HEK293 (cell line): ENCODE measurements at regions not wholly inside any gene's neighbourhood (a gene's known extent, or its start where the extent isn't known, plus 50 kb on each side); places are given as distances from the start of the nearest gene placed in this dataset.

Source experiments
- CTCF ChIA-PET: fragments of 350-600 bp; formaldehyde crosslinking; extraction: SDS; loops from one replicate; lab custom pipeline; 2021; ENCODE audit warnings: antibody characterized with exemption; lab: Yijun Ruan, JAX
- POLR2A ChIA-PET: fragments of 300-600 bp; formaldehyde crosslinking; extraction: SDS; loops from one replicate; lab custom pipeline; 2020; ENCODE audit warnings: antibody characterized with exemption, inconsistent platforms; lab: Yijun Ruan, JAX
- H3K27ac ChIP-seq: fragments of 200-500 bp; sonication (Bioruptor generic); 2 replicates; pipeline ENCODE4 v1.5.1; 2014; ENCODE audit warnings: low read depth, low read length, control low read depth, inconsistent platforms; ENCODE audit errors: extremely low read depth
- H3K36me3 ChIP-seq, 2 experiments: fragments of 200-500 bp in 1 of 2; sonication (Bioruptor generic) in 1 of 2; 1 replicate in 1 of 2; 2 replicates in 1 of 2; pipeline ENCODE4 v1.5.1; 2014 to 2017; ENCODE audit warnings: inconsistent platforms in 2 of 2, low read length in 2 of 2; ENCODE audit not compliant: control insufficient read depth in 2 of 2, insufficient read depth in 1 of 2
- H3K4me1 ChIP-seq: fragments of 200-500 bp; sonication (Bioruptor generic); 2 replicates; pipeline ENCODE4 v1.5.1; 2014; ENCODE audit warnings: mild to moderate bottlenecking, low read length, inconsistent platforms; ENCODE audit not compliant: control insufficient read depth, insufficient read depth
- H3K4me3 ChIP-seq: 2 replicates; pipeline ENCODE4 v1.5.1; 2011; ENCODE audit warnings: low read depth, mild to moderate bottlenecking, control low read depth, low read length, moderate library complexity
- H3K9me3 ChIP-seq: fragments of 200-500 bp; sonication (Bioruptor generic); 2 replicates; pipeline ENCODE4 v1.5.1; 2014; ENCODE audit warnings: low read depth, low read length, inconsistent platforms; ENCODE audit not compliant: control insufficient read depth, insufficient read depth
- KLF1 ChIP-seq: fragments of 450-650 bp; formaldehyde crosslinking; IDR thresholded peaks from 2 replicates; pipeline ENCODE4 v1.5.1; 2016; ENCODE audit warnings: missing biosample characterization, missing genetic modification characterization
- YY1 ChIP-seq: fragments of 450-650 bp; formaldehyde crosslinking; IDR thresholded peaks from 2 replicates; pipeline ENCODE4 v1.5.1; 2018; ENCODE audit warnings: missing biosample characterization, missing genetic modification characterization
- ZBTB20 ChIP-seq: fragments of 450-650 bp; formaldehyde crosslinking; IDR thresholded peaks from 2 replicates; pipeline ENCODE4 v1.5.1; 2016; ENCODE audit warnings: missing biosample characterization, missing genetic modification characterization
- ZBTB21 ChIP-seq: fragments of 450-650 bp; formaldehyde crosslinking; IDR thresholded peaks from 2 replicates; pipeline ENCODE4 v1.5.1; 2017; ENCODE audit warnings: missing biosample characterization, missing genetic modification characterization
- ZNF174 ChIP-seq: fragments of 450-650 bp; formaldehyde crosslinking; IDR thresholded peaks from 2 replicates; pipeline ENCODE4 v1.5.0; 2017; ENCODE audit warnings: missing biosample characterization, mild to moderate bottlenecking, missing genetic modification characterization
- ZNF2 ChIP-seq: fragments of 450-650 bp; formaldehyde crosslinking; IDR thresholded peaks from 2 replicates; pipeline ENCODE4 v1.5.1; 2016; ENCODE audit warnings: missing biosample characterization, missing genetic modification characterization
- ZNF239 ChIP-seq: fragments of 450-650 bp; formaldehyde crosslinking; IDR thresholded peaks from 2 replicates; pipeline ENCODE4 v1.5.1; 2016; ENCODE audit warnings: missing biosample characterization, missing genetic modification characterization
- ZNF24 ChIP-seq: fragments of 450-650 bp; formaldehyde crosslinking; IDR thresholded peaks from 2 replicates; pipeline ENCODE4 v1.5.1; 2016; ENCODE audit warnings: missing biosample characterization, missing genetic modification characterization
- ZNF354C ChIP-seq: fragments of 450-650 bp; formaldehyde crosslinking; IDR thresholded peaks from 2 replicates; pipeline ENCODE4 v1.5.1; 2016; ENCODE audit warnings: missing biosample characterization, missing genetic modification characterization, low read depth, borderline replicate concordance
- ZNF561 ChIP-seq: fragments of 450-650 bp; IDR thresholded peaks from 2 replicates; pipeline ENCODE4 v1.5.1; 2018; ENCODE audit warnings: missing biosample characterization, missing genetic modification characterization, borderline replicate concordance
- ZNF600 ChIP-seq: fragments of 450-650 bp; formaldehyde crosslinking; IDR thresholded peaks from 2 replicates; pipeline ENCODE4 v1.5.1; 2016; ENCODE audit warnings: missing biosample characterization, missing genetic modification characterization
- ZNF623 ChIP-seq: fragments of 450-650 bp; formaldehyde crosslinking; IDR thresholded peaks from 2 replicates; pipeline ENCODE4 v1.5.1; 2016; ENCODE audit warnings: missing biosample characterization, missing genetic modification characterization
- ZNF664 ChIP-seq: fragments of 450-650 bp; formaldehyde crosslinking; IDR thresholded peaks from 2 replicates; pipeline ENCODE4 v1.5.1; 2016; ENCODE audit warnings: missing biosample characterization, missing genetic modification characterization
- ZNF830 ChIP-seq: fragments of 450-650 bp; IDR thresholded peaks from 2 replicates; pipeline ENCODE4 v1.5.0; 2018; ENCODE audit warnings: missing biosample characterization, missing genetic modification characterization, low read depth, mild to moderate bottlenecking, moderate library complexity
- TF ChIP-seq, protein P1 (sequence below): fragments of 450-650 bp; formaldehyde crosslinking; optimal IDR thresholded peaks from 2 replicates; pipeline ENCODE3; 2016; ENCODE audit warnings: missing biosample characterization, mild to moderate bottlenecking, missing genetic modification characterization
- TF ChIP-seq, protein P2 (sequence below): fragments of 450-650 bp; formaldehyde crosslinking; IDR thresholded peaks from 2 replicates; pipeline ENCODE4 v1.5.1; 2016; ENCODE audit warnings: missing biosample characterization, missing genetic modification characterization
- TF ChIP-seq, protein P3 (sequence below): fragments of 450-650 bp; formaldehyde crosslinking; IDR thresholded peaks from 2 replicates; pipeline ENCODE4 v1.5.1; 2016; ENCODE audit warnings: missing biosample characterization, missing genetic modification characterization
- TF ChIP-seq, protein P4 (sequence below): fragments of 450-650 bp; formaldehyde crosslinking; IDR thresholded peaks from 2 replicates; pipeline ENCODE4 v1.5.1; 2016; ENCODE audit warnings: missing biosample characterization, missing genetic modification characterization
- TF ChIP-seq, protein P5 (sequence below): fragments of 450-650 bp; formaldehyde crosslinking; IDR thresholded peaks from 2 replicates; pipeline ENCODE4 v1.5.0; 2017; ENCODE audit warnings: missing biosample characterization, missing genetic modification characterization, borderline replicate concordance
- TF ChIP-seq, protein P6 (sequence below): fragments of 450-650 bp; formaldehyde crosslinking; IDR thresholded peaks from 2 replicates; pipeline ENCODE4 v1.5.1; 2016; ENCODE audit warnings: missing biosample characterization, missing genetic modification characterization

DNA sequence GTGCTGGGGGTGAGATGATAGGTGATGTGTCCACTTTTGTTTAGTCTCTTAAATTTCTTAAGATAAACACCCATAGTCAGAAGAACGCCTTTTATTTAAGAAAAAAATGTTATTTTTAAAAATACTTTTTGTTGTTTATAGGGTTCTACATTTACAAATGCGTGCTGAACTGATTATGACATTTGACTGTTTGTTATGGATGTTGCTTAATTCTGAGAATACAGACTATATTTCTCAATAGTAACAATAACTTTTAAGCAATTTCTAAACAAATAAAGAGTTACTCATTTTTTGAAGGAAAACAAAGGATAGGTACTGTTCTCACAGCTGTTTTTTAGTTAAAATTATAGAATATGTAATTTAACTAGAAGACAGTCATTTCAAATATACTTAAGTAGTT is 249.9 kb upstream of the GBE1 start (continued):
- TF ChIP-seq ZNF830 (tag by site-specific recombination) (no peak), ZNF2 (no peak), ZNF354C (tag by site-specific recombination) (no peak), KLF1 (tag by site-specific recombination) (no peak), ZNF24 (tag by site-specific recombination) (no peak), ZNF174 (tag by site-specific recombination) (no peak), ZBTB20 (tag by site-specific recombination) (no peak)
- TF ChIP-seq, protein P1, sequence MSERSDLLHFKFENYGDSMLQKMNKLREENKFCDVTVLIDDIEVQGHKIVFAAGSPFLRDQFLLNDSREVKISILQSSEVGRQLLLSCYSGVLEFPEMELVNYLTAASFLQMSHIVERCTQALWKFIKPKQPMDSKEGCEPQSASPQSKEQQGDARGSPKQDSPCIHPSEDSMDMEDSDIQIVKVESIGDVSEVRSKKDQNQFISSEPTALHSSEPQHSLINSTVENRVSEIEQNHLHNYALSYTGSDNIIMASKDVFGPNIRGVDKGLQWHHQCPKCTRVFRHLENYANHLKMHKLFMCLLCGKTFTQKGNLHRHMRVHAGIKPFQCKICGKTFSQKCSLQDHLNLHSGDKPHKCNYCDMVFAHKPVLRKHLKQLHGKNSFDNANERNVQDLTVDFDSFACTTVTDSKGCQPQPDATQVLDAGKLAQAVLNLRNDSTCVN (tag by site-specific recombination): no peak

DNA sequence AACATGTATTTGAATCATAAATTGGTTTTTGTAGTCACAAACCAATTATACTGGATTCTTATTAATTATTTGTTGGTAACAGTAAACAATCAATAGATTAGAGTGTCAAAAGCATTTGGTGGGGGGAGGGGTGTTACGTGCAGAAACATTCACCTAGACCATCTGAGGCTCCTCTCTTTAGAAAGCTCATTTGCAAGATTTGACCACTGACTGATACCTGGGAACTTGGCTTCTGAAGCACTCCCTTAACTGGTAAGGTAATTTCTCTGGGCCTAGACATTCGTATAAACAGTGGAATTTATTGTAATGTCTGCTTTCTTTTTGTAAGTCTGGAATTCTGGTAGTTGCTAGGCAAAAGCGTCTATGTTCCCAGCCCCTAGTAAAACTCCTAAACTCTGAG is 243.8 kb upstream of the GBE1 start:
- POLR2A ChIA-PET: no interaction called here
- no peak overlapping the region for H3K27ac ChIP-seq
- CTCF ChIA-PET: no interaction called here
- H3K4me3 ChIP-seq: no peak overlapping the region
- no peaks in the 10 kb centered on the region for H3K36me3 ChIP-seq
- H3K9me3 ChIP-seq: no peaks in the 10 kb centered on the region
- H3K4me1 ChIP-seq: no peaks in the 10 kb centered on the region
- TF ChIP-seq, protein P2, sequence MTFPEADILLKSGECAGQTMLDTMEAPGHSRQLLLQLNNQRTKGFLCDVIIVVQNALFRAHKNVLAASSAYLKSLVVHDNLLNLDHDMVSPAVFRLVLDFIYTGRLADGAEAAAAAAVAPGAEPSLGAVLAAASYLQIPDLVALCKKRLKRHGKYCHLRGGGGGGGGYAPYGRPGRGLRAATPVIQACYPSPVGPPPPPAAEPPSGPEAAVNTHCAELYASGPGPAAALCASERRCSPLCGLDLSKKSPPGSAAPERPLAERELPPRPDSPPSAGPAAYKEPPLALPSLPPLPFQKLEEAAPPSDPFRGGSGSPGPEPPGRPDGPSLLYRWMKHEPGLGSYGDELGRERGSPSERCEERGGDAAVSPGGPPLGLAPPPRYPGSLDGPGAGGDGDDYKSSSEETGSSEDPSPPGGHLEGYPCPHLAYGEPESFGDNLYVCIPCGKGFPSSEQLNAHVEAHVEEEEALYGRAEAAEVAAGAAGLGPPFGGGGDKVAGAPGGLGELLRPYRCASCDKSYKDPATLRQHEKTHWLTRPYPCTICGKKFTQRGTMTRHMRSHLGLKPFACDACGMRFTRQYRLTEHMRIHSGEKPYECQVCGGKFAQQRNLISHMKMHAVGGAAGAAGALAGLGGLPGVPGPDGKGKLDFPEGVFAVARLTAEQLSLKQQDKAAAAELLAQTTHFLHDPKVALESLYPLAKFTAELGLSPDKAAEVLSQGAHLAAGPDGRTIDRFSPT: no peak
- TF ChIP-seq ZNF664 (tag by site-specific recombination): no peak
- TF ChIP-seq ZBTB21 (tag by site-specific recombination): no peak
- TF ChIP-seq ZNF623: no peak
- TF ChIP-seq, protein P3, sequence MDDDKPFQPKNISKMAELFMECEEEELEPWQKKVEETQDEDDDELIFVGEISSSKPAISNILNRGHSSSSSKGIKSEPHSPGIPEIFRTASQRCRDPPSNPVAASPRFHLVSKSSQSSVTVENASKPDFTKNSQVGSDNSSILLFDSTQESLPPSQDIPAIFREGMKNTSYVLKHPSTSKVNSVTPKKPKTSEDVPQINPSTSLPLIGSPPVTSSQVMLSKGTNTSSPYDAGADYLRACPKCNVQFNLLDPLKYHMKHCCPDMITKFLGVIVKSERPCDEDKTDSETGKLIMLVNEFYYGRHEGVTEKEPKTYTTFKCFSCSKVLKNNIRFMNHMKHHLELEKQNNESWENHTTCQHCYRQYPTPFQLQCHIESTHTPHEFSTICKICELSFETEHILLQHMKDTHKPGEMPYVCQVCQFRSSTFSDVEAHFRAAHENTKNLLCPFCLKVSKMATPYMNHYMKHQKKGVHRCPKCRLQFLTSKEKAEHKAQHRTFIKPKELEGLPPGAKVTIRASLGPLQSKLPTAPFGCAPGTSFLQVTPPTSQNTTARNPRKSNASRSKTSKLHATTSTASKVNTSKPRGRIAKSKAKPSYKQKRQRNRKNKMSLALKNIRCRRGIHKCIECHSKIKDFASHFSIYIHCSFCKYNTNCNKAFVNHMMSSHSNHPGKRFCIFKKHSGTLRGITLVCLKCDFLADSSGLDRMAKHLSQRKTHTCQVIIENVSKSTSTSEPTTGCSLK (tag by site-specific recombination): no peak
- TF ChIP-seq YY1 (tag by site-specific recombination): no peak
- no peak for TF ChIP-seq ZNF600
- TF ChIP-seq ZNF239 (tag by site-specific recombination): no peak

DNA sequence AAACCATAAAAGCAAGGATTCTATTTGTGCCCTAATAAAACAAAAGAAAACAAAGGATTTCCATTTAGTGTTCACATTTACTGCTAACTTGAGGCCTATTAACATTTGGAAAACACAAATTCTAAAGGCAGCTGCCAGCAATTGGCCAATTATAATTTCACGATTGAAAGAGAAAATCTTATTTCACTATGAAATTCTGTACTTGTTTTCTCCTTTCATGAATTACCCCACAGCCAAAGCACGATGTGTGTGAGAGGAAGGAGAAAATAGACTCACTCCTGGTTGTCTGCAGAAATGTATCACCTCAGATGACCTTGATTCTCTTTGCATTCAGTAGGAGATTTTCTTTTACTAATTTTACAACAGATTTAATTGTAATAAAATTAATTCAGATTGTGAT is 242.8 kb upstream of the GBE1 start:
- Histone ChIP-seq H3K9me3 (no peaks in the 10 kb centered on the region), H3K36me3 (no peaks in the 10 kb centered on the region), H3K27ac (no peak overlapping the region), H3K4me3 (no peak overlapping the region), H3K4me1 (no peaks in the 10 kb centered on the region)
- ChIA-PET POLR2A (no interaction called here), CTCF (interaction anchor here (0.6 kb wide), 1 partner anchor 62 kb away, joined by 3 read pairs; no protein-coding TSS in a partner anchor)
- TF ChIP-seq, protein P4, sequence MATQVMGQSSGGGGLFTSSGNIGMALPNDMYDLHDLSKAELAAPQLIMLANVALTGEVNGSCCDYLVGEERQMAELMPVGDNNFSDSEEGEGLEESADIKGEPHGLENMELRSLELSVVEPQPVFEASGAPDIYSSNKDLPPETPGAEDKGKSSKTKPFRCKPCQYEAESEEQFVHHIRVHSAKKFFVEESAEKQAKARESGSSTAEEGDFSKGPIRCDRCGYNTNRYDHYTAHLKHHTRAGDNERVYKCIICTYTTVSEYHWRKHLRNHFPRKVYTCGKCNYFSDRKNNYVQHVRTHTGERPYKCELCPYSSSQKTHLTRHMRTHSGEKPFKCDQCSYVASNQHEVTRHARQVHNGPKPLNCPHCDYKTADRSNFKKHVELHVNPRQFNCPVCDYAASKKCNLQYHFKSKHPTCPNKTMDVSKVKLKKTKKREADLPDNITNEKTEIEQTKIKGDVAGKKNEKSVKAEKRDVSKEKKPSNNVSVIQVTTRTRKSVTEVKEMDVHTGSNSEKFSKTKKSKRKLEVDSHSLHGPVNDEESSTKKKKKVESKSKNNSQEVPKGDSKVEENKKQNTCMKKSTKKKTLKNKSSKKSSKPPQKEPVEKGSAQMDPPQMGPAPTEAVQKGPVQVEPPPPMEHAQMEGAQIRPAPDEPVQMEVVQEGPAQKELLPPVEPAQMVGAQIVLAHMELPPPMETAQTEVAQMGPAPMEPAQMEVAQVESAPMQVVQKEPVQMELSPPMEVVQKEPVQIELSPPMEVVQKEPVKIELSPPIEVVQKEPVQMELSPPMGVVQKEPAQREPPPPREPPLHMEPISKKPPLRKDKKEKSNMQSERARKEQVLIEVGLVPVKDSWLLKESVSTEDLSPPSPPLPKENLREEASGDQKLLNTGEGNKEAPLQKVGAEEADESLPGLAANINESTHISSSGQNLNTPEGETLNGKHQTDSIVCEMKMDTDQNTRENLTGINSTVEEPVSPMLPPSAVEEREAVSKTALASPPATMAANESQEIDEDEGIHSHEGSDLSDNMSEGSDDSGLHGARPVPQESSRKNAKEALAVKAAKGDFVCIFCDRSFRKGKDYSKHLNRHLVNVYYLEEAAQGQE (tag by site-specific recombination): no peak
- TF ChIP-seq, protein P5, sequence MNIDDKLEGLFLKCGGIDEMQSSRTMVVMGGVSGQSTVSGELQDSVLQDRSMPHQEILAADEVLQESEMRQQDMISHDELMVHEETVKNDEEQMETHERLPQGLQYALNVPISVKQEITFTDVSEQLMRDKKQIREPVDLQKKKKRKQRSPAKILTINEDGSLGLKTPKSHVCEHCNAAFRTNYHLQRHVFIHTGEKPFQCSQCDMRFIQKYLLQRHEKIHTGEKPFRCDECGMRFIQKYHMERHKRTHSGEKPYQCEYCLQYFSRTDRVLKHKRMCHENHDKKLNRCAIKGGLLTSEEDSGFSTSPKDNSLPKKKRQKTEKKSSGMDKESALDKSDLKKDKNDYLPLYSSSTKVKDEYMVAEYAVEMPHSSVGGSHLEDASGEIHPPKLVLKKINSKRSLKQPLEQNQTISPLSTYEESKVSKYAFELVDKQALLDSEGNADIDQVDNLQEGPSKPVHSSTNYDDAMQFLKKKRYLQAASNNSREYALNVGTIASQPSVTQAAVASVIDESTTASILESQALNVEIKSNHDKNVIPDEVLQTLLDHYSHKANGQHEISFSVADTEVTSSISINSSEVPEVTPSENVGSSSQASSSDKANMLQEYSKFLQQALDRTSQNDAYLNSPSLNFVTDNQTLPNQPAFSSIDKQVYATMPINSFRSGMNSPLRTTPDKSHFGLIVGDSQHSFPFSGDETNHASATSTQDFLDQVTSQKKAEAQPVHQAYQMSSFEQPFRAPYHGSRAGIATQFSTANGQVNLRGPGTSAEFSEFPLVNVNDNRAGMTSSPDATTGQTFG (tag by site-specific recombination): no peak
- TF ChIP-seq, protein P6, sequence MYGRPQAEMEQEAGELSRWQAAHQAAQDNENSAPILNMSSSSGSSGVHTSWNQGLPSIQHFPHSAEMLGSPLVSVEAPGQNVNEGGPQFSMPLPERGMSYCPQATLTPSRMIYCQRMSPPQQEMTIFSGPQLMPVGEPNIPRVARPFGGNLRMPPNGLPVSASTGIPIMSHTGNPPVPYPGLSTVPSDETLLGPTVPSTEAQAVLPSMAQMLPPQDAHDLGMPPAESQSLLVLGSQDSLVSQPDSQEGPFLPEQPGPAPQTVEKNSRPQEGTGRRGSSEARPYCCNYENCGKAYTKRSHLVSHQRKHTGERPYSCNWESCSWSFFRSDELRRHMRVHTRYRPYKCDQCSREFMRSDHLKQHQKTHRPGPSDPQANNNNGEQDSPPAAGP (tag by site-specific recombination): no peak
- TF ChIP-seq ZNF561: no peak
